ENCODE measurements at regions not wholly inside any gene's neighbourhood (a gene's known extent, or its start where the extent isn't known, plus 50 kb on each side); places are given as distances from the start of the nearest gene placed in this dataset.

DNA sequence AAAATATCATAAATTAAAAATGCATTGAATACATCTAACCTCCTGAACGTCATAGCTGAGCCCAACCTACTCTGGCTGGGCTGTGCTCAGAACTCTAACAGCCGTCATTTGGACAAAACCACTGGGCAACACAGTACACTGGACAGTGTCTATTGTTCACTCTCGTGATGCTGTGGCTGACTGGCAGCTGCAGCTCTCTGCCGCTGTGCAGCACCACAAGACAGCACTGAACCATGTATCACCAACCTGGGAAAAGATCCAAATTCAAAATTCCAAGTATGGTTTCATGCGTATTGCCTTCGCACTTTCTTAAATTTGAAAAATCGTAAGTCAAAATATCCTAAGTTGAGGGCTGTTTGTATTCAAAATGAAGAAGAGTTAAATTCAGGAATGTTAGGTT lies 145.1 kb upstream of the CNTN4 start:
- DNase-seq (ENCODE audit: low read depth), result peak; percentile 17

DNA sequence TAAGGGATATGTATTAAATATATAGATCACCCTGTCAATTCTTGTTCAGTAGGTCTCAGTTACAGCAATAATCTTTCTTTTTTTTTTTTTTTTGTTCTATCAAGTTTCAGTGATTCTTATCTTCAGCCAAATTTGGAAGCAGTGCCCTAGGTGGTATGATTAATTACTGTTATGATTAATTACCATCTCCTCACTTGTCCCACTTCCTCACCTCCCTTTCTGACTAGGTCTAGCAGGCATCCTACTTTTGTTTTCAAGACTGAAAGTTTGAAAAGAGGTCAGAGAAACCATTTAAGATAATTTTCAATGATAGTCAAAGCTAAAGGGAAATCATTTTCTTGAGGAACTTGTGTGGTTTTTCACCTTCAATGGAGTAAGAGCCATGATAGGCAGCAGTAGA lies 144.0 kb upstream of the CNTN4 start:
- DNase-seq (ENCODE audit: low read depth), result no peak

DNA sequence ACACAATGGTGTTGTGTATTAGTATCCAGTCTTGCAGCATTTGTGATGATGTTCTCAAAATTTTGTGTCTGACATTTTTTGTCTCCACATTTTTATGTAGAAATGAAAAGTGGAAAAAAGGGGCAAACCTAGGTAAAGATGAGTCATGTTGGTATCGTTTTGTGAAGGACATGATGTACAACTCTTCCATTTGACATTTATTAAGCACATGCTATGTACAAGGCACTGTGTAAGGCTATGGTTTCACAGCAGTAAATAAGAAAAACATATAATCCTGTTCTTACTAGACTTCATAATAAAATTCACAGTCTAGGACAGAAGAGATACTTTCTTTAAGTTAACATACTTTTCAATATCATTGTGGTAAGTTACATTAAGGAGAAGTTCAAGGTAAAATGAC lies 143.5 kb upstream of the CNTN4 start:
- DNase-seq (ENCODE audit: low read depth), result no peak

DNA sequence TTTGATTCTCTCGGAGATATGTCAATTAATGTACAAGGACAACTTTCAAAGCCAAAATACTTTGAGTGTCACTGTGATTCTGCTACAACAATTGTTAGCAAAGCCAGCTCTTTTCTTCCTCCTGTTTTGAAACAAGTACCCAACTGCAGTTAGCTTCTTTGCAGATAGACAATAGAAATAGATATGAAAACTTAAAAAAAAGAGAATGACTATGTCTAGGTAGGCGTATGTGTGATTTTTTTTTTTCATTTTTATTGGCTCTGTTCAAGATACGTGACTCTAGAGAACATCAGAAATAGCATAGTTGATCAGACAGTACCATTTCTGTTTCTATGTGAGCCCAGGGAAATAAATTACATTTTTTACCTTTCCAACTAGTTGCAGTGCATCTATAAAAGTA lies 142.9 kb upstream of the CNTN4 start:
- DNase-seq (ENCODE audit: low read depth), result no peak

DNA sequence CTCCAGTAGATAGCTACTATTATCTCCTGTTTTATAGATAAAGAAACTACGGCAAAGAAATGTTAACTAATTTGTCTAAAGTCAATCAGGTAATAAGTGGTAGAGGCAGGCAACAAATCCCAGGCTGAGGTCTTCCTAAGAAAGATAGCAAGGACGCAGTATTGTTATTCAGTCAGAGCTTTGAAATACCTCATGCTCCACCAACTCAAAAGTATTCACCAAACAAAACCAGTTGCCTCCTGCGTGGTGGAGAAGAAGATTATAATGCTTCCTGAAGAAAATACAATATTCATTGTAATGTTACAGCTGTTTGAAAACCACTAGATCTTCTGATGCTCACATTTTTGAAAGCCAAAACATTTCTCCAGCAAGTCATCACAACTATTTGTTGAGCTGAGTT lies 138.2 kb upstream of the CNTN4 start:
- no peak for DNase-seq (ENCODE audit: low read depth)

DNA sequence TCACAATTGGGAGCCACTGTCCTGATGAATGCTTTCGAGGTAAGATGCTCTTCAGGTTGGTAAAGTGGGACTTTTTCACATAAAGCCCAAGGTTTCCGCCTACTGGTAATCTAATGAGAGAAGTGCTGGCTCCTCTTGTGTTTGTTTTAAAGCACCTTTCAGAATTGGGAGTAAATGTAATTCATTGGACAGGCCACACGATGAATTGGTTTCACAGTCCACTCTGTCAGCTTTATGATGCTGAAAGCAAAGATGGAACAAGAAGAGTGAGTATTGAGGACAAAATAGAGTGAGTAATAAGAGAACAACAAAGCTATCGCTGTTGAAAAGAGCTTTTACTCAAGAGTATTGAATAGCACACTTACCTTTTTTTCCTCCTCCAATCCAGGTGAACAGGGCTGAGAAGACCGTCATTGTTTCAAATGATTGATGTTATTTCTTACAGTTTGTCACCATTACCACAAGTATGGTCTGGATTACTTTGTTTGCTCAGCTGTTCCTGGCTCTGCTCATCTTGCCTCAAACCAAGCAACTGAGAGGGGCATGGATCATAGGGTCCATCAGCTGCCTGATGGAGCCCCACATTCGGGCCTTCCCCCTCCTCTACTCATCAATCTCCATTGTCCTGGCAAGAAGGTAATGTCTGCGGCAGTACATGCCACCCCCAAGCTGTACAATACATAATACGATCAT lies 136.1 kb upstream of the CNTN4 start:
- DNase-seq (ENCODE audit: low read depth), result no peak

DNA sequence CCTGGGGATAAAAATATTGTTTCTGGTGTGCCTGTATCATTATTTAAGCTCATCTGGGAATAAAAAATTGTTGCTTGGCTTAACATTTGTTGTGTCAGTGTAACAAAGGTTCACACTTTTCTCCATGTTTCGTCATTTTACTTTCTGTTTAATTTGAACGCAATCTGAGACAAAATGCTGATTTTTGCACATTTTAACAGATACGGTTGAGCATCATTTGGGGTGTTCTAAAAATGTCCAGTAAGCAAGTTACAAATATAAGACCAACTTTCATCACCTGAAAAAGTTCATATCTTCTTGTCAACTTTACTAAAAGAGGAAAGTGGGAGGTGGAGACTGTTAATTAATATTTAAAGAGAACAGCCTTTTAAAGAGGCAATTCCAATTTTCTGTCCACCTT lies 134.8 kb upstream of the CNTN4 start:
- DNase-seq (ENCODE audit: low read depth), result no peak

DNA sequence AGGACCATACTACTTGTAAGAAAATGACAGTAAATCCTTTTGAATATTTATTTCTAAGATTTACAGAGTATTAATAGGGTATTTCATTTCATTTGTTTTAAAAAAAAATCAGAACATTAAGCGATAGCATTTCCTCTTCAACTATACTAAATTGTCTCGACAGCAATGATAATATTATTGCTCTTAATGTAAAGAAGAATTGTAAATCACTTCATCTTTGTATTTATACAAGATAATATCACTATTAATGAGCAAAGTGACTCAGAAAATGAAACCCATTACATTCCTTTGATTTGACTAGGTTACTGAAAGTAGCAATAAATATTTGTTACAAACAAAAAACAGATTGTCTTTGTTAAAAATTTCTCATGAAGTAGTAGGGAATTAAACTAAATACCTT lies 131.1 kb upstream of the CNTN4 start:
- no peak for DNase-seq (ENCODE audit: low read depth)

DNA sequence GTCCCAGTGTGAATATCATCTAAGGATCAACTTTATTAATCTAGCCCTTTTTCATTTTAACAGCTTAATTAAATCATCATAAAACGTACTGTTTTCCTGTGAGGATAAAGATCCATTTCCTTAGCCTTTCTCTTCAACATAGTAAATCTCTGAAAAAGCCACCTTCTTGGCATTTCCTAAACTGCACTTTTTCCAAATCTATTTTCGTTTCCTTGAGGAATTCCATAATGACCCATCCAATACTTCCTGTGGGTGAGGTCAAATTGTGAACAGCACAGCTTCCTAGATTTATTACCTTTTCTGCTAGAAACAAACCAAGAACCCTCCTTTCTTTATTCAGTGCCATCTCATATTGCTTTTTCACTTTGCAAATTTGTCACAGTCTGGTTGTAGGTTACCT lies 129.4 kb upstream of the CNTN4 start:
- peak; percentile 18 for DNase-seq (ENCODE audit: low read depth)

DNA sequence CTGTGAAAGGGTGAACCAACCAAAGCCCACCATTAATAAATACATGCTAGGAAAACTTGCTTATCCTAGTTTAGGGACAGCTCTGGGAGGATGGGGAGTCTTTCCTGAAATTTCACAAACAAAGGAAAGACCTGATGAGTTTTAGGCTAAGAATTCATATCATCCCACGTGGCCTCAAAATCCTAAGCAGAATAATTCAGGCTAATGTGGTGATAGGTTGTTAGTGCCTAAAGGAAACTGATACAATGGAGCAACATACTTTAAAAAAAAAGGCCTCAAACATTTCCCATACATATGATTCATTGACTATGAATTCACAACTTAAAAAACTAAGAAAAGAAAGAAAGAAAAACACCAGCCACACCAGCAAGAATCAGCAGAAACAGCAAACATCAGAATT lies 126.9 kb upstream of the CNTN4 start:
- peak; percentile 79 for DNase-seq (ENCODE audit: low read depth)

DNA sequence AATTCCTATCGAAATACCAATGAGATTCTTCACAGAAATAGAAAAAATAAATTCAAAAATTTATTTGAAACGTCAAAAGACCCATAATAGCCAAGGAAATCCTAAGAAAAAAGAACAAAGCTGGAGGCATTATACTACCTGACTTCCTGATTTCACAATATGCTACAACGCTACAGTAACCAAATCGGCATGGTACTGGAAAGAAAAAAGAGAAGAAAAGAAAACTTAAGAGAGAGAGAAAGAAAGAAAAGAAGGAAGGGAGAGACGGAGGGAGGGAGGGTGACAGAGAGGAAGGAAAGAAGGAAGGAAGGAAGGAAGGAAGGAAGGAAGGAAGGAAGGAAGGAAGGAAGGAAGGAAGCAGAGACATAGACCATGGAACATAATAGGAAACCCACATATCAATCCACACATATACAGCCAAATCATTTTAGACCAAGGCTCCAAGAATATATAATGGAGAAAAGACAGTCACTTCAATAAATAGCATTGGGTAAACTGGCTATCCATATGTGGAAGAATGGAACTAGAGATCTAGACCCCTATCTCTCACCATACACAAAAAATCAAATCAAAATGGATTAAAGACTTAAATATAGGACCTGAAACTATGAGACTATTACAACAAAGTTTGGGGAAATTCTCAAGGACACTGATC lies 118.6 kb upstream of the CNTN4 start:
- no peak for DNase-seq (ENCODE audit: low read depth)

DNA sequence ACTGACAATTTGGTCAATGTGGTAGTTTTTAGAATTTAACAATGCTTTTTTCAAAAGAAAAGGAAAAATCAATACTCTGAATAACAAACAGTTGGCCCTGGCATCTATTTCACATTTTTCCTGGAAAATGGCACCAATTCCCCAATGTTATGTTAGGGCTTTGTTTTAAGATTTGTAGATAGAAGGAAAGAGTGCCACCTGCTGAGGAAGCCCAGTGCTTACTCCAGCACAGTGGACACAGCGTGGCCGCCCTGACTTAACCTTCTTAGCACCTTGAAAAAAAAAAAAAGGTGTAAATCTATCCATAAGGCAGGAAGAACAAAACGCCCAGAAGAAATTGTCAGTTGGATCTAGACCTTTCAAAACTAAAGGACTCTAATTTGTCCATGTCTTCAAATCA lies 110.7 kb upstream of the CNTN4 start:
- peak; percentile 48 for DNase-seq (ENCODE audit: low read depth)

DNA sequence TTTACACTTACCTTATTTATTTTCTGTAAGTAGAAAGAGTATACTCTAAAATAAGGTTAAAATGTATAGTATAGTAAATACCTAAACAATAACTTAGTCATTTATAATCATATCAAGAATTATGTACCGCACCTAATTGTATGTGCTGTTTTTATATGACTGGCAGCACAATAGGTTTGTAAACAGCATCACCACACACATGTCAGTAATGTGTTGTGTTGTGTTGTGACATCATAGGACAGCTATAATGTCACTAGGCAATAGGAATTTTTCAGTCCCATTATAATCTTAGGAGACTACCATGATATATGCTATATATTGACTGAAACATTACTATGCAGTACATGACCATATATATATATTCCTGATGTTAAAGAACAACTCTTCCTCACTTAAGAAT lies 99.9 kb upstream of the CNTN4 start:
- no peak for DNase-seq (ENCODE audit: low read depth)

DNA sequence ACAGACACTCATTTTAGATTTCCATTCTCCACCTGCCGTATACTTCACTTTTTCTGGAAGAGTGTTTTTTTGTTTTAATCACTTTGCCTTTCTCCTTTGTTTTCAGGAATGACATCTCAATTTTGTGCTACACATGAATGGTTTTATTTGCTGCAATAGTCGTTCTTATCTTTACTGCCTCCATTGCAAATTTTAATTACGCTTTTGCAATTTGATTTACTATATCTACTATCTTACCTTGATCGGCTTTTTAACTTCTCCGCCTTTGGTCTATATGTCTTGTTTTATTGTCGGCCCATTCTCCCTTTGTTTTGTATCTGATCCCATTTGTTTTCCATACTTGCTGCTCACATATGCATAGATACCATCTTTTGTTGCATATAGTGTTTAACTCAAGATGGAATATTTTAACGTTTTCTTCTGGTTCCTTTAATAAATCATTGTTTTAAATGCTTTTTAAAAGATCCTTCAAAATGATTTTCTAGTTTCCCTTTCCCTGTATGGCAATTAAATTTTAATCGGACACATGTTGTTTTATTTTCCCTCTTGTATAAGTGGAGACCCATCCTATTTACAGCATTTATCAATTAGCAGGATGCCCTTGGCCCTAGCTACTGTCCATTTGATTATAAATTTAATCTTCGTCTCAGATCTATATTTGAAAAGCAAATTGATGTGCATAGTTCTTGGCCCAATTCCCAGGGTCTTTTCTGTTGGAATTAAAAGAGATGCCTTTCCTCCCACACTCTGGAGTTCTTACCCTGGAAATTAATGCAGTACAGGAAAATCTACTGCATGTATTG lies 97.2 kb upstream of the CNTN4 start:
- no peak for DNase-seq (ENCODE audit: low read depth)

DNA sequence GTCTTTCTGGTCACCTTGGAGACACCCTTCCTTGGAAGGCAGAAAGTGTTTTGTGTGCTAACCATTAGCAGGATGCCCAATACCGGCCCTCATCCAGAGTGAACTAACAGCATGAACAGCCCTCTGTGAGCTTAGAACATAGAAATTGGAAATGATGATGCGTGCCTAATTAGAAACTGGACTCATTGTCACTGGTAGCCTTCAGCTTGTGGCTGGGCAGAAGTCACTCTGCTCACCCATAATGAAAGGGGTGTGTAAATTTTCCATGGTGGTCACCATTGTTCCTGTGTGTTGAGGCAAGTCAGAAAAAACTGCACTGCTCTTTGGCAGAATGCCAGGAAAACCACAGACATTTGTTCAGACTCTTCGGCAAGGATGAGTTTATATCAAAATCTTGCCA lies 74.7 kb upstream of the CNTN4 start:
- DNase-seq (ENCODE audit: low read depth), result peak; percentile 30

DNA sequence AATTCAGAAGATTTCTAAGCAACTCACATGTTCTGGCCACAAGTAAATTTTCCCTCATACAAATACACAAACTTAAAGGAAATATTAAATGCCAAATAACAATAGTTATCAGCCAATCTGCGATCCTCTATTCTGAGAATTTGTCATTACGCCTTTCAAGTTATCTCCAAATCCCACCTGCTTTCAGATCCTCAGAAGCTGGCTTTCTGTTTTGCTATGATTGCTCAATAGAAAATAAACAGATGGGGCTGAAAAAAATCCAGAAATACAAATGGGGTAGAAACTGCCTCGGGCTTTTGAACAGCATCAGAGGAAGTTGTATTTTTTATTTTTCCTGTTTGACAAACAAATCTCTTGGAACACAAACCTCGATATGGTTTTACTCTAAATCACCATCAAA lies 74.0 kb upstream of the CNTN4 start:
- no peak for DNase-seq (ENCODE audit: low read depth)

DNA sequence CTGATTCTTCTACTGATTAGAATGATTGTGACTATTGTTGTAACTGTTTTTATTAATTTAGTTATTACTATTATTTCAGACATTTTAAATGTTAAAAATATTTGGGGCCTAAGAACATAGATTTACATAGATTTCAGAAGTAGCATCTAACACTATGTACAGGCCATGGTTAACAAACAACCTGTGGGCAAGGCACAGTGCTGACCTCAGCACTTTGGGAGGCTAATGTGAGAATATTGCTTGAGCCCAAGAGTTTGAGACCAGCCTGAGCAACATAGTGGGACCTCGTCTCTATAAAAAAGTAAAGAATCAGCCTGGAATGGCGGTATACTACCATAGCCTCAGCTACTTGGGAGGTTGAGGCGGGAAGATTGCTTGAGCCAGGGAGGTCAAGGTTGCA lies 69.1 kb upstream of the CNTN4 start:
- no peak for DNase-seq (ENCODE audit: low read depth)

DNA sequence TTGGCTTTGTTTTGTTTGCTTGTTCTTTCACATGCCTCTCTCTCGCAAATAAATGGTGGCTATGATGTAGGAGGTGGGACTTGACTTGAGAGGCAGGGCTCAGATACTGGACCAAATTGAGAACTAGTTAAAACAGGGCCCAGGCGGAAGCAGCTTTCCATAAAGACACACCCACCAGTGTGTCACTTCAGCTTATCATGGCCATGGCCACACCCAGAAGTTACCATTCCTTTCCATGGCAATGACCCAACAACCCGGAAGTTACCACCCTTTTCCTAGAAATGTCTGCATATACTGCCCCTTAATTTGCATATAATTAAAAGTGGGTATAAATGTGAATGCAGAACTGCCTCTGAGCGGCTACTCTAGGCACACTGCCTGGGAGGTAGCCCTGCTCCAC lies 62.6 kb upstream of the CNTN4 start:
- no peak for DNase-seq (ENCODE audit: low read depth)

DNA sequence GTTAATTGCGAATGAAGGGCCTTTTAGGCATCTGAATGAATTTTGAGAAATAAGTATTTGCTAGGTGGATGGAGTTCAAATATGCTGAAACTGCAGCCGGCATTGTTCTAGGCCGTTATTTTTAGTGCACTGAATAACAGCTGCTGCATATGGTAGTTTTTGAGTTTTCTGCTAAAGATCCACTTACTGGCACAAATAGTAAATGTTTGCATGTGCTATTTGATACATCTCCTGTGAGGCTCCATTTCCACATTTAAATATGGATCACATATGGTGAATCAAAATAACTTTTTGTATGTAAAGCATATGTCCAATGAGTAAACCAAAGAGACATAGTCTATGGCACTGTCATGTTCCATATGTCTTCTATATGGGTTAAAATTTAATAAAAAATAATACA lies 56.7 kb upstream of the CNTN4 start:
- no peak for DNase-seq (ENCODE audit: low read depth)
